GM12864 (cell line): ENCODE measurements at regions not wholly inside any gene's neighbourhood (a gene's known extent, or its start where the extent isn't known, plus 50 kb on each side); places are given as distances from the start of the nearest gene placed in this dataset.

Experiments used
- DNase-seq: peaks from one replicate; pipeline ENCODE4 v3.0.0-alpha.2; 2011; ENCODE audit warnings: low read depth
- H3K4me3 ChIP-seq: 2 replicates; pipeline ENCODE4 v1.5.1; 2011; ENCODE audit warnings: mild to moderate bottlenecking, low read depth, low read length, control low read depth
- CTCF ChIP-seq: IDR thresholded peaks from 2 replicates; pipeline ENCODE4 v1.5.1; 2011; ENCODE audit warnings: low read depth, mild to moderate bottlenecking, moderate library complexity, low read length, control low read depth, inconsistent platforms; ENCODE audit errors: missing control alignments

GRCh38 chr2:217160978-217161973 is 301.4 kb upstream of the TNP1 start:
- no peak for TF ChIP-seq CTCF
- no peak overlapping the region for H3K4me3 ChIP-seq
- DNase-seq: no peak

GRCh38 chr2:217160103-217160743 is 300.4 kb upstream of the TNP1 start:
- DNase-seq: no peak
- no peak for TF ChIP-seq CTCF
- H3K4me3 ChIP-seq: no peak overlapping the region

GRCh38 chr2:217158928-217159327 is 299.1 kb upstream of the TNP1 start:
- no peak for DNase-seq
- H3K4me3 ChIP-seq: no peak overlapping the region
- no peak for TF ChIP-seq CTCF

GRCh38 chr2:217157581-217157980 is 297.7 kb upstream of the TNP1 start:
- no peak overlapping the region for H3K4me3 ChIP-seq
- DNase-seq: no peak
- no peak for TF ChIP-seq CTCF

- TF ChIP-seq CTCF: no peak
- H3K4me3 ChIP-seq: no peak overlapping the region
- no peak for DNase-seq
Observed at GRCh38 chr2:217156801-217157200, 296.9 kb upstream of the TNP1 start.

- no peak for TF ChIP-seq CTCF
- H3K4me3 ChIP-seq: no peak overlapping the region
- DNase-seq: no peak
Observed at GRCh38 chr2:217154923-217155322, 295.1 kb upstream of the TNP1 start.
